GM19025 (cell line): ENCODE measurements at regions not wholly inside any gene's neighbourhood (a gene's known extent, or its start where the extent isn't known, plus 50 kb on each side); places are given as distances from the start of the nearest gene placed in this dataset.
"Not testable (repeated sequence)": the region's sequence is repeated elsewhere in the genome, so short reads cannot be mapped to it uniquely, and the experiment has no call there.

Experiments
- ATAC-seq: cut with Tn5 transposase; IDR thresholded peaks from one replicate; pipeline ENCODE4 v1.9.1; 2021; ENCODE audit warnings: mild to moderate bottlenecking, low read depth, moderate library complexity; ENCODE audit not compliant: unreplicated experiment

DNA sequence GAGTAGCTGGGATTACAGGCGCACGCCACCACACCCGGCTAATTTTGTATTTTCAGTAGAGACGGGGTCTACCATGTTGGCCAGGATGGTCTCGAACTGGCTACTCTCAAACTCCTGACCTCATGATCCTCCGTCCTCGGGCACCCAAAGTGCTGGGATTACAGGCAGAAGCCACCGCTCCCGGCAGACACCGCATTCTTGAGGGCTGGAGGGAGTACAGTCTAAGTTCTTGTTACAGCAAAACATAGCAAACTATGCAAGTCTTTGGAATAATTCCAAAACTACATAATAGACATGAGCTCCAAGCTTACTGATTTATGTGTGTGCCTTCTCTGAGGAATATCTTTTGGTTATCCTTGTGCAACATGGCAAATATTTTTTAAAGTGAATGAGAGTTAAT is 299.1 kb upstream of the ZNF658 start:
- not testable (repeated sequence) for ATAC-seq

GRCh38 chr9:66631521-66632046 is 268.9 kb upstream of the ZNF658 start:
- ATAC-seq = not testable (repeated sequence)

DNA sequence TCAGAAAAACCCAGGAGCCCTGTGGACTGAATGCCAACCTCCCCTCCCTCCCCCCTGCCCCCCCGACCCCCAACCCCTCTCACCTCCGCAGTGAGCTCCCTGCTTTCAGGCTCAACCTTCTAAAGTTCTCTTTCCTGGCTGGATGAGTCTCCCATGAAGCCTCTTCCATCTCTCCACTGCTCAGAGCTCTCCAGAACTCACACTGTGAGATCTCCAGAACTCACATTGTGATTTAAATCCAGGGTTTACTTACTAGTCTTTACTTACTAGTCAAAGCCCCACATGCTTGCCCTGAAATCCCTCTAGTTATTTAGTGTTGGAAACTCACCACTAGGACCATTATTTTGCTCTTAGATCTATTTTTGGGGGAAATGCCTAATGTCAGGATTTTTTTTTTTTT is 252.8 kb upstream of the ZNF658 start:
- ATAC-seq = not testable (repeated sequence)

DNA sequence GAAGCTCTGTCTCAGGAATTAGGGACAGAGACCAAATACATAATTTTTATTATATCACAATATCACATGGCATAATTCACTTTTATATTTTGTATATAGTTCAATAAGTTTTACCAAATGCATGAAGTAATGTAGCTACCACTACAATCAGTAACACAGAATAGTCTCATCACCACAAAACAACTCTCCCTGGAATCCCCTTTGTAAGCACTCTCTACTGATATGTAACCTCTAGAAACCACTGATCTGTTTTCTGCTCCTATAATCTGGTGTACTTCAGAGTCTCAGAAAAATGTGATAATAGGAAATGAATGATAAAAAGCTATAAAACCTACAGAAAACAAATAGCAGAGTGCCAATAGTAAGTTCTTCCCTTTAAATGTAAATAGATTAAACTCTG is 210.3 kb upstream of the ZNF658 start:
- not testable (repeated sequence) for ATAC-seq

GRCh38 chr9:66695561-66696240 is 204.8 kb upstream of the ZNF658 start:
- peak; percentile 75 for ATAC-seq

DNA sequence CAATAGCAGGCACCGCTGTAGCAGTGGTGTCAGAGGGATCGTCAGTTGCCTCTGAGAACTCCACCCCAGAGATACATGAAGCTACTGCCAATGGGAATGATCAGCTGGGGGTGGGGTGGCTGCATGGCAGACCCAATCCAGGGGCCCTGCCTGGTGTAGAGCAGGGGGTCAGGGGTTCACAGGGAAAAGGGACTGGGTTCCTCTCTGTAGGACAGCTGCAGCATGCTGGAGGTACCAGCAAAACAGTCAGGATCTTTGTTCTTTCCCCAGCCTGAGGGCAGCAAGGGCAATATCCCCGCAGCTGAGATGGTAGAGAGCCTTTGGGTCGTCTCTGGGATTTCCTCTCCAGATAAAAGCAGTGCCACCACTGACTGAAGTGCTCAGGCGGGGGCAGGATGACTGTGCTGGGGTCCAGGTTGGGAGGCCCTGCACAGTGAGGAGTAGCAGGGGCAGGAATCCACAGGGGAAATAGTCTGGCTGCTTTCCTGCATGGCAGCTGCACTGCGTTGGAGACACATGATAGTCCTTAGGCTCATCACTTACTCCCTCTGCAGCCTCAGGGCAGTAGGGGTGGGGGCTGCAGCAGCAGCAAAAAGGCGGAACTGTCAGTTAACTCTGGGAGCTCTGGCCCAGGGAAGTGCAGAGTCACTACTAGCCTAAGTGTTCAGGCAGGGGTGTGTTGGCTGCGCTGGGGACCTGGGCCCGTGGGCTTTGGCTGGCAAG is 203.0 kb upstream of the ZNF658 start:
- ATAC-seq = not testable (repeated sequence)

- ATAC-seq = not testable (repeated sequence)
Measured at GRCh38 chr9:66698066-66698455, 202.5 kb upstream of the ZNF658 start.

DNA sequence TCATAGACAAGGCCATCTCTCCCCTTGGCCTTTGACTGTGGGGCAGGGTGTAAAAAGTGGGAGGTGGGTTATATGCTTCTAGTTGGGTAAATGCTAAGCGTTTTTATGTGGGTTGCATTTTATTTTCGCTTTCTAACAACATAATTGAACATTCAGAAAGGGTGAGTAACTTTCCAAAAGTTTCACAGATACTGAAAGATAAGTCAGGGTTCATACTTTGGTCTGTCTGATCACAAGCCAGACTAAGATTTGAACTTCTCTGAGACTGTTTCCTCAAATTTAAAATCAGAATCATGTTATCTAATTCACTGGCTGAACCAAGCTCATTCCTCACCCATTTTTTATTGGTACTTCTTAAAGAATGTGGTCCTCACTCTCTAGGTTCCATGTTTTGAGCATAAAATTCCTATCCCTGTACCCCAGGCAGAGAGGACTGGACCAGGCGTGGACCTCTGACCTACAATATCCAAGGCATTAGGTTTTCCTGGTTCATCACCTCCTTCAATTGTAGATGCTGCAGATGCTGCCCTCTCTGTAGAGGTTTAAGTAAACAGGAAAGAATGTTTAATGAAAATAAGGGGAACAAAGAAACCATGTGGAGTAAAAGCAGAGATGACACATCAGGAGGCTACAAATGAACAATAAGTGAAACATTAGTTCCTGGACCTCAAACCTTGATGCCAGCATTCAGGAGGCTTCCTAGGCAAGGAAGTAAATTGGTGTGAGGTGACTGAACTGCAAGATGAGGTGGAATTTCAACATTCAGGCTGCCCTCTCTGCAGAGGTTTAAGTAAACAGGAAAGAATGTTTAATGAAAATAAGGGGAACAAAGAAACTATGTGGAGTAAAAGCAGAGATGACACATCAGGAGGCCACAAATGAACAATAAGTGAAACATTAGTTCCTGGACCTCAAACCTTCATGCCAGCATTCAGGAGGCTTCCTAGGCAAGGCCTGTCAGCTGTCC is 198.8 kb upstream of the ZNF658 start:
- not testable (repeated sequence) for ATAC-seq

- not testable (repeated sequence) for ATAC-seq
Measured at GRCh38 chr9:66711553-66711952, 189.0 kb upstream of the ZNF658 start.

GRCh38 chr9:66712870-66713269 is 187.7 kb upstream of the ZNF658 start:
- peak; percentile 62 for ATAC-seq

DNA sequence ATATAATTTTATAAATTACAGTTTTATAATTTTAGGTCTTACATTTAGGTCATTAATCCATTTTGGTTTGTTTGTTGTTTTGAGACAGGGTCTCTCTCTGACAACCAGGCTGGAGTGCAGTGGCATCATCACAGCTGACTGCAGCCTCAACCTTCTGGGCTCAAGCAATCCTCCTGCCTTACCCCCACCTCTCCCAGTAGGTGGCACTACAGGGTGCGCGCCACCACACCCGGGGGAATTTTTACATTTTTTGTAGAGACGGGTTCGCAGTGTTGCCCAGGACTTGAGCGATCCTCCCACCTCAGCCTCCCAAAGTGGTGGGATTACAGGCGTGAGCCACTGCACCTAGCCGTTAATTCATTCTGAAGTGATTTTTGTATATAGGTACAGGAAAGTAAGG is 187.0 kb upstream of the ZNF658 start:
- ATAC-seq = not testable (repeated sequence)

DNA sequence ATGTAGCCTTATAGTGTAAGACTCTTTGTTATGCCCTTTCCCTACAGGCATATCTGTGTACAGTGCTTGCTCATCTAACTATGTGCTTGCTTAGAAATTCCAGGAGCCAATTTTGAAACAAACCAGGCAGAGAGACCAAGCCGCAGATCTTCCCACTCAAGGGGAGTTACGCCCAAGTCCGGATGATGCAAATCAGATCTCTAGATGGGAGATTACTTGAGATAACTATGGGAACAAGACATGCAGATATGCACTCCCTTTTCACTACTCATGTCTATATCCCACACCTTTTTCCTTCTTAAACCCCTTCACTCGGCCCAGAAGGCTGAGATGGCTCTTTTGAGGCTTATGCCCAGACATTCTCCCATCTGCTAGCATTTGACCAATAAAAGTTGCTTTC is 179.7 kb upstream of the ZNF658 start:
- ATAC-seq = not testable (repeated sequence)

GRCh38 chr9:66727540-66727939 is 173.0 kb upstream of the ZNF658 start:
- not testable (repeated sequence) for ATAC-seq

- ATAC-seq = not testable (repeated sequence)
Measured at GRCh38 chr9:66736686-66737085, 163.8 kb upstream of the ZNF658 start.

- not testable (repeated sequence) for ATAC-seq
Measured at GRCh38 chr9:66738418-66738817, 162.1 kb upstream of the ZNF658 start.

DNA sequence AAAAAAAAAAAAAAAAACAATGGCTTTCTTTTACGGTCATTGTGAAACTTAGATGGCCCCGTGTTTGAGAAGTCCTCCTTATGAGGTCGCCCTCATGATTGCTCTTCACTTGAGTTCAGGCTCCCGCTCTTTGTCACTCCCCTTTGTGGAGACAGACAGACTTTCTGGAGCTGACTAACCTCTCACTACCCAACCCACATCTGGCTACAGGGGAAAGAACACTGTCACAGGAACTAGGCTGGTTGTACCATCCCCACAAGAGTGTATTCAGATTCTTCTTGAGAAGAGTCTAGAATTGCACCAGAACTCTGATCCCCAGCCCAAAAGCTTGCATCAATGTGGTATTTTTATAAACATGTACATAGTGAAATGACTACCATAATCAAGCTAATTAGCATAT is 160.4 kb upstream of the ZNF658 start:
- ATAC-seq = not testable (repeated sequence)

DNA sequence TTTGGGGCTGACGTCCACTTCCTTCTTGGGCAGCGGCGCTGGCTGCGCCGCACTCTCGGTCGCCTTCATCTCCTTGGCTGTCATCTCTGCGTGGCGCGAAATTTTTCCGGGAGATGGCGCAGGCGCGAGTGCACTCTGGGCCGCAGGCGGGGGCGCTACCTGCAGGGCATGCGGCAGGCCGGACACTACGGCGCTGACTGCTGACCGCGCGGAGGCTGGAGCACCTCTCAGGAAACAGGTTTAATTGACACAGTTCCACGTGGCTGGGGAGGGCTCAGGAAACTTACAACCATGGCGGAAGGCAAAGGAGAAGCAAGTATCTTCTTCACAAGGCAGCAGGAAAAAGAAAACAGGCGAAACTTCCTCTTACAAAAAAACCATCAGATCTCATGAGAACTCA is 154.7 kb upstream of the ZNF658 start:
- not testable (repeated sequence) for ATAC-seq

GRCh38 chr9:66752324-66752923 is 148.1 kb upstream of the ZNF658 start:
- ATAC-seq = not testable (repeated sequence)

DNA sequence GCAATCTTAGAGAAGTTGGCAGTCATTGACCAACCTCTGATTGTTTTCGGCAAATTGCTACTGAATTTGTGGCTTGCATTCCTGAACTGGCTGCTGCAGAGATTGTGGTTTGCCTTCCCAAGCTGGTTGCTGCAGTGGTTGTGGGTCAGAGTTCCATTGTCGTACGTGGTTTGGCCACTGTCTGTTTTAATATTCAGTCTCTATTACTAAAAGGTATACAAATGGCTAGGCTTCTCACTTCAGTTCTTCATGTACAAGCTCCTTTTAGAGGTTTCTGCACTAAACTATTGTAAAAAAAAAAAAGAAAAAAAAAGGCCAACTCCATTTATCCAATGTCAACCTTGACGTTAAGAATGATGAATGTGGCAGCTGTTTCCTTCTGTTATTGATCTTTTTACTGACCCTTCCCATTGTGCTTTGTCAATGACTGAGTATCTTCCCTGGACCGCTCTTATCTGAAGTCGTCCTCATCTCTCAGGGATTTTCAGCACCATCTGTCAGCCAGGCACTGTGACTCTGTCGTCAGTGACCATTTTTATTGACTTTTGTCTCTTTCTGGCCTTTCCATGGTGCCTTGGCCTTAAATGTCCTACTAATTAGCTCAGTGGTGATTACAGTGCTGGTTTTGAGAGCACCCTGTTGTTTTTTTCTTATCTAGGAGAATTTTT is 140.6 kb upstream of the ZNF658 start:
- not testable (repeated sequence) for ATAC-seq
